ENCODE measurements at regions not wholly inside any gene's neighbourhood (a gene's known extent, or its start where the extent isn't known, plus 50 kb on each side); places are given as distances from the start of the nearest gene placed in this dataset.

- no peaks in the 10 kb centered on the region for H4K20me1 ChIP-seq (ENCODE audit: insufficient read depth, low read length)
- ChIA-PET CTCF (ENCODE audit: unreplicated experiment) (no interaction called here), POLR2A (no interaction called here)
- no peak for DNase-seq (ENCODE audit: low spot score)
- no peaks in the 10 kb centered on the region for H3K36me3 ChIP-seq (ENCODE audit: insufficient read depth, low read length)
- no peaks in the 10 kb centered on the region for H3K9me2 ChIP-seq (ENCODE audit: insufficient read depth, low read length)
- TF ChIP-seq CTCF (conservative IDR thresholded peaks at IDR 0.05; ENCODE audit: low read length): no peak
- no peak for TF ChIP-seq EZH2phosphoT487 (IDR thresholded peaks at IDR 0.05; ENCODE audit: borderline replicate concordance, low read depth, low read length)
- no peak overlapping the region for H3K4me3 ChIP-seq (ENCODE audit: low read depth, low read length, poor library complexity, severe bottlenecking)
- BruUV-seq (replicated peaks): no TSS peak
- H3K4me2 ChIP-seq (ENCODE audit: low read length): no peak overlapping the region
- no peaks in the 10 kb centered on the region for H3K79me2 ChIP-seq (ENCODE audit: insufficient read depth, low read depth, low read length)
- H3K9me3 ChIP-seq (ENCODE audit: low read length): no peaks in the 10 kb centered on the region
- no peak overlapping the region for H2AFZ ChIP-seq (ENCODE audit: low read length)
- intact Hi-C loops (cut with micrococcal nuclease; ENCODE audit: unreplicated experiment): no loop called here
- no peaks in the 10 kb centered on the region for H3K4me1 ChIP-seq (ENCODE audit: insufficient read depth, low read length, poor library complexity, severe bottlenecking)
- H3K27ac ChIP-seq (ENCODE audit: low read depth, low read length, poor library complexity, severe bottlenecking): no peak overlapping the region
These were observed 327.0 kb downstream of the FOXL1 start for GRCh38 chr16:86905302-86905701.

- no peaks in the 10 kb centered on the region for H3K9me2 ChIP-seq (ENCODE audit: insufficient read depth, low read length)
- BruUV-seq (replicated peaks): no TSS peak
- no peaks in the 10 kb centered on the region for H3K4me1 ChIP-seq (ENCODE audit: insufficient read depth, low read length, poor library complexity, severe bottlenecking)
- H3K79me2 ChIP-seq (ENCODE audit: insufficient read depth, low read depth, low read length): no peaks in the 10 kb centered on the region
- H3K4me2 ChIP-seq (ENCODE audit: low read length): no peak overlapping the region
- POLR2A ChIA-PET: no interaction called here
- CTCF ChIA-PET (ENCODE audit: unreplicated experiment): no interaction called here
- intact Hi-C loops (cut with micrococcal nuclease; ENCODE audit: unreplicated experiment): no loop called here
- H3K36me3 ChIP-seq (ENCODE audit: insufficient read depth, low read length): no peaks in the 10 kb centered on the region
- H3K9me3 ChIP-seq (ENCODE audit: low read length): no peaks in the 10 kb centered on the region
- TF ChIP-seq CTCF (conservative IDR thresholded peaks at IDR 0.05; ENCODE audit: low read length) (no peak), EZH2phosphoT487 (IDR thresholded peaks at IDR 0.05; ENCODE audit: borderline replicate concordance, low read depth, low read length) (no peak)
- DNase-seq (ENCODE audit: low spot score): no peak
- no peak overlapping the region for H3K4me3 ChIP-seq (ENCODE audit: low read depth, low read length, poor library complexity, severe bottlenecking)
- no peaks in the 10 kb centered on the region for H4K20me1 ChIP-seq (ENCODE audit: insufficient read depth, low read length)
- H2AFZ ChIP-seq (ENCODE audit: low read length): no peak overlapping the region
- no peak overlapping the region for H3K27ac ChIP-seq (ENCODE audit: low read depth, low read length, poor library complexity, severe bottlenecking)
These were observed 328.3 kb downstream of the FOXL1 start for GRCh38 chr16:86906623-86907022.

- BruUV-seq (replicated peaks): no TSS peak
- Histone ChIP-seq H2AFZ (ENCODE audit: low read length) (no peak overlapping the region), H3K4me2 (ENCODE audit: low read length) (no peak overlapping the region), H3K27ac (ENCODE audit: low read depth, low read length, poor library complexity, severe bottlenecking) (no peak overlapping the region), H3K4me1 (ENCODE audit: insufficient read depth, low read length, poor library complexity, severe bottlenecking) (no peaks in the 10 kb centered on the region), H4K20me1 (ENCODE audit: insufficient read depth, low read length) (no peaks in the 10 kb centered on the region), H3K4me3 (ENCODE audit: low read depth, low read length, poor library complexity, severe bottlenecking) (no peak overlapping the region), H3K79me2 (ENCODE audit: insufficient read depth, low read depth, low read length) (no peaks in the 10 kb centered on the region), H3K9me2 (ENCODE audit: insufficient read depth, low read length) (no peaks in the 10 kb centered on the region), H3K36me3 (ENCODE audit: insufficient read depth, low read length) (no peaks in the 10 kb centered on the region), H3K9me3 (ENCODE audit: low read length) (no peaks in the 10 kb centered on the region)
- TF ChIP-seq CTCF (conservative IDR thresholded peaks at IDR 0.05; ENCODE audit: low read length) (no peak), EZH2phosphoT487 (IDR thresholded peaks at IDR 0.05; ENCODE audit: borderline replicate concordance, low read depth, low read length) (no peak)
- intact Hi-C loops (cut with micrococcal nuclease; ENCODE audit: unreplicated experiment): no loop called here
- ChIA-PET POLR2A (no interaction called here), CTCF (ENCODE audit: unreplicated experiment) (no interaction called here)
- no peak for DNase-seq (ENCODE audit: low spot score)
These were observed 331.2 kb downstream of the FOXL1 start for GRCh38 chr16:86909359-86910160.

Data from OCI-LY7 (cell line).